Astrocyte of the spinal cord (primary cell): ENCODE measurements at regions not wholly inside any gene's neighbourhood (a gene's known extent, or its start where the extent isn't known, plus 50 kb on each side); places are given as distances from the start of the nearest gene placed in this dataset.

ENCODE experiments used
- DNase-seq: peaks from one replicate; pipeline ENCODE4 v3.0.0; 2011; ENCODE audit warnings: low read depth, low spot score
- H3K4me3 ChIP-seq: 2 replicates; pipeline ENCODE4 v1.5.1; 2011; ENCODE audit warnings: low read depth, mild to moderate bottlenecking, low read length, moderate library complexity
- CTCF ChIP-seq: IDR thresholded peaks from 2 replicates; pipeline ENCODE4 v1.5.1; 2012; ENCODE audit warnings: low read depth, mild to moderate bottlenecking, low read length, inconsistent platforms
- in situ Hi-C: cut with HindIII; loops from 2 replicates; pipeline ENCODE4 v1.10.0; 2017; ENCODE audit warnings: low sequenced_read_pairs

GRCh38 chr6:50451826-50452400 lies 261.4 kb upstream of the TFAP2D start:
- TF ChIP-seq CTCF = no peak
- H3K4me3 ChIP-seq = no peak overlapping the region
- no peak for DNase-seq
- in situ Hi-C loops = no loop called here

GRCh38 chr6:50455029-50455428 lies 258.3 kb upstream of the TFAP2D start:
- no peak for DNase-seq
- no peak for TF ChIP-seq CTCF
- in situ Hi-C loops = no loop called here
- H3K4me3 ChIP-seq = no peak overlapping the region

- DNase-seq = no peak
- in situ Hi-C loops = no loop called here
- TF ChIP-seq CTCF = no peak
- H3K4me3 ChIP-seq = no peak overlapping the region
Observed at GRCh38 chr6:50457351-50457750, 256.0 kb upstream of the TFAP2D start.

GRCh38 chr6:50461696-50462095 lies 251.6 kb upstream of the TFAP2D start:
- no peak for TF ChIP-seq CTCF
- no peak for DNase-seq
- H3K4me3 ChIP-seq = no peak overlapping the region
- in situ Hi-C loops = no loop called here

GRCh38 chr6:50463931-50464330 lies 249.4 kb upstream of the TFAP2D start:
- no peak overlapping the region for H3K4me3 ChIP-seq
- in situ Hi-C loops = no loop called here
- no peak for DNase-seq
- no peak for TF ChIP-seq CTCF

- in situ Hi-C loops = no loop called here
- TF ChIP-seq CTCF = no peak
- H3K4me3 ChIP-seq = no peak overlapping the region
- DNase-seq = no peak
Observed at GRCh38 chr6:50467931-50468330, 245.4 kb upstream of the TFAP2D start.

GRCh38 chr6:50471041-50471440 lies 242.3 kb upstream of the TFAP2D start:
- in situ Hi-C loops = no loop called here
- no peak overlapping the region for H3K4me3 ChIP-seq
- no peak for TF ChIP-seq CTCF
- no peak for DNase-seq
